Body of pancreas (tissue), 4 donors: ENCODE measurements at regions not wholly inside any gene's neighbourhood (a gene's known extent, or its start where the extent isn't known, plus 50 kb on each side); places are given as distances from the start of the nearest gene placed in this dataset.

Experiments used
- ATAC-seq: fragments of 150-250 bp; one replicate; pipeline ENCODE4 v1.9.1; 2016
- DNase-seq, 4 donors: peaks; one replicate each; pipeline ENCODE4 v3.0.0-alpha.2; 2019
- H3K27ac ChIP-seq, 4 donors: fragments of 200-600 bp; sonication (generic); 1 replicate in 3 of 4; 2 replicates in 1 of 4; pipeline versions ENCODE4 v1.5.1 to v1.6.1; 2016 to 2019; ENCODE audit warnings: mild to moderate bottlenecking in 1 of 4, mixed read lengths in 1 of 4, moderate library complexity in 1 of 4
- H3K27me3 ChIP-seq, 2 donors: fragments of 200-600 bp; sonication (generic); one replicate each; pipeline ENCODE4 v1.6.0; 2016; ENCODE audit warnings: mild to moderate bottlenecking in 1 of 2
- H3K36me3 ChIP-seq, 2 donors: fragments of 200-600 bp; sonication (generic); replicated peaks in 1 of 2; 2 replicates each; pipeline ENCODE4 v1.5.1; 2016; ENCODE audit warnings: low read depth in 2 of 2; ENCODE audit not compliant: insufficient read depth in 1 of 2
- H3K4me1 ChIP-seq: fragments of 200-600 bp; sonication (generic); one replicate; pipeline ENCODE4 v1.6.0; 2016
- H3K4me3 ChIP-seq, 2 donors: fragments of 200-600 bp; sonication (generic); 1 replicate in 1 of 2; 2 replicates in 1 of 2; pipeline ENCODE4 v1.5.1; 2016 to 2019
- H3K9me3 ChIP-seq, 3 donors: fragments of 200-600 bp; sonication (generic); 1 replicate in 2 of 3; 2 replicates in 1 of 3; pipeline ENCODE4 v1.5.1; 2016
- POLR2A ChIP-seq, 3 donors: fragments of 450-650 bp; IDR thresholded peaks; one replicate each; pipeline ENCODE4 v1.6.1; 2016; ENCODE audit warnings: antibody characterized with exemption in 3 of 3, mild to moderate bottlenecking in 2 of 3
- WGBS, 2 donors: methylation state at CpG; one replicate each; pipeline ENCODE4 v1.1.5; 2017; 5-methylcytosine and 5-hydroxymethylcytosine counted together
- intact Hi-C: fragments of 100-400 bp; cut with DNase I; formaldehyde crosslinking; loops from one replicate; pipeline ENCODE4 v1.15.1; 2023
- TF ChIP-seq, protein P1 (sequence below), 7 experiments: fragments of 450-650 bp in 4 of 7; fragments of 200-600 bp in 3 of 7; sonication (generic) in 3 of 7; IDR thresholded peaks; one replicate each; pipeline ENCODE4 v1.5.1; 2016 to 2019; ENCODE audit warnings: antibody characterized with exemption in 7 of 7

DNA sequence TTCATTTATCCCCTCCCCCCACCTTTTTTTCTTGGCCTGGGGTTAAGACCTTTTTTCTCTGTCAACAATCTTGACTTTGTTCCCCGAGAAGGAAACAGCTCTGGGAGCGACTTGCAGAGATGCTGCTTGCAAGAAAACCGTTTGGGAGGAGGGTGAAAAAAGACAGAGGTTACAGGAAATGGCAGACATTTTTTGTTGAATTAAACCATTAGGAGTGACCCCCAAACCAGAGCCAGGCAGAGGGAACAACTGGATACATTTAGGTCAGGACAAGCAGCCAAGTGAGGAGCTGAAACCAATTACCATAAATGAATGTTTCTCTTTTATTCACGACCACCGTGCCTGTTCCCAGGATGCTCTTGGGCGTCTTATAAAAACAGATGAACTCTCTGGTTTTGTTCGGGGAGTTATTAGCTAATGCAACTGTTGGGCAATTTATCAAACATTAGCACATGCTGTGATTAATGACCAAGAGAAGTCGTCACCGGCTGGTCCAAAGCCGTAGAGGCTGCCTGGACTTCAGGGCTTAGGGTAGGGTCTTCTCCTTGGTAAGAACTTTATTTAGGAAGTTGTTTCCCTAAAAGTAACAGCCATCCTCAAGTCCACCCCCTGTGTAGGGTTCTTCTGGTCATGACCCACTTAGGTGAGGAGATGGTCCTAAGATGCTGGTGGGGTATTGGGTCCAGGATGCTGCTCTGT lies 141.0 kb downstream of the FOXD2 start:
- ATAC-seq (no peak), DNase-seq (no peak)
- H3K27ac ChIP-seq: no peak overlapping the region
- intact Hi-C loops: no loop called here
- WGBS, 2 donors: 24 to 25% methylated on average over 10 of the region's 10 CpGs
- no peak for TF ChIP-seq POLR2A (IDR thresholded peaks at IDR 0.05)
- TF ChIP-seq, protein P1, sequence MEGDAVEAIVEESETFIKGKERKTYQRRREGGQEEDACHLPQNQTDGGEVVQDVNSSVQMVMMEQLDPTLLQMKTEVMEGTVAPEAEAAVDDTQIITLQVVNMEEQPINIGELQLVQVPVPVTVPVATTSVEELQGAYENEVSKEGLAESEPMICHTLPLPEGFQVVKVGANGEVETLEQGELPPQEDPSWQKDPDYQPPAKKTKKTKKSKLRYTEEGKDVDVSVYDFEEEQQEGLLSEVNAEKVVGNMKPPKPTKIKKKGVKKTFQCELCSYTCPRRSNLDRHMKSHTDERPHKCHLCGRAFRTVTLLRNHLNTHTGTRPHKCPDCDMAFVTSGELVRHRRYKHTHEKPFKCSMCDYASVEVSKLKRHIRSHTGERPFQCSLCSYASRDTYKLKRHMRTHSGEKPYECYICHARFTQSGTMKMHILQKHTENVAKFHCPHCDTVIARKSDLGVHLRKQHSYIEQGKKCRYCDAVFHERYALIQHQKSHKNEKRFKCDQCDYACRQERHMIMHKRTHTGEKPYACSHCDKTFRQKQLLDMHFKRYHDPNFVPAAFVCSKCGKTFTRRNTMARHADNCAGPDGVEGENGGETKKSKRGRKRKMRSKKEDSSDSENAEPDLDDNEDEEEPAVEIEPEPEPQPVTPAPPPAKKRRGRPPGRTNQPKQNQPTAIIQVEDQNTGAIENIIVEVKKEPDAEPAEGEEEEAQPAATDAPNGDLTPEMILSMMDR (IDR thresholded peaks at IDR 0.05): no peak
- H3K4me1 ChIP-seq: peaks cover 7% of the 10 kb centered on the region
- H3K27me3 ChIP-seq: no peaks in the 10 kb centered on the region
- H3K4me3 ChIP-seq: no peak overlapping the region
- no peaks in the 10 kb centered on the region for H3K9me3 ChIP-seq
- no peaks in the 10 kb centered on the region for H3K36me3 ChIP-seq

DNA sequence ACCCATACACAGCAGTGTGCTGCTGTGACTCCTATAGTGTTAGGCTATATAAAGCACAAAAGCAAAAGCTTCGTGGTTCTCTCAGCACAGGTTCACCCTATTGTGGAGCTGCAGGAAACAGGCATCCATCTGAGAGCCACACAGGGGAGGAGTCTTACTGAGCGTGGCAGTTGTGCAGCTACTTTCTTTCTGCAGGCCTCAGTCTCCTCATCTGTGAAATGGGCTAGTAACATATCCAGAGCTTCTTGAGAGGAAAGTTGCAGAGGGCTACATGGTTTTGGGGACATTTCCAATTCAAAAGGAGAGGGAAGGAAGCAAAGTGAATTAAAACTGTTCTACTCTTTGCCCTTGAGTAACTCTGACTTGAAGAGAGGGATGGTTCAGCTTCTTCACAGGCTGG lies 142.0 kb downstream of the FOXD2 start:
- H3K27ac ChIP-seq: no peak overlapping the region
- ATAC-seq (no peak), DNase-seq (no peak)
- H3K4me3 ChIP-seq: no peak overlapping the region
- intact Hi-C loops: no loop called here
- TF ChIP-seq, protein P1 (IDR thresholded peaks at IDR 0.05): no peak
- TF ChIP-seq POLR2A (IDR thresholded peaks at IDR 0.05): no peak
- peaks cover 7% of the 10 kb centered on the region for H3K4me1 ChIP-seq
- WGBS, 2 donors: 68 to 71% methylated on average over 2 of the region's 2 CpGs
- no peaks in the 10 kb centered on the region for H3K9me3 ChIP-seq
- H3K36me3 ChIP-seq: no peaks in the 10 kb centered on the region
- no peaks in the 10 kb centered on the region for H3K27me3 ChIP-seq

DNA sequence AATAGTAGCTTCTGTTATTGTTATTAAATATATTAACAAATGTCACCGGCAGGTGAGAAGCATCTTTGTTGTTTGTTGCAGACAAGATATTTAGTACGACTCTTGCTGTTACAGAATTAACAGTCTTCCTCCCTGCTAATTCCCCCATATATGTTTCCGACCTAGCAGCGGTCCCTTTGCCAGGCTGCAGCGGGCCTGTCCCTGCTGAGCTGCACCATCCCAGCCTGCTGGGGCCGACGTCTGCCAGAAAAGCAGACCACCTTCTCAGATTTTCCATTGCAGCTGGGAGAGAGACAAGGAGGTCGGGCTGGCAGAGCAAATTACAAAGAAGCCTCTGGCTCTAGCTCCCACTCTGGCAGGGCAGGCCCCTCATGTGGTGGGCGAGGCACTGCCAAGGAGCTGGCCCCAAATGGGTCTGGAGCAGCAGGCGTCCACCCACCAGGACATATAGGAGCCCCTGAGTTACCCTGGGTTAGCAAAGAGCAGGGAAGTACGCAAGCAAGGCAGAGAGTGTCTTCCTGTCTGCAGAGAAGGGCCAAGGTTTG lies 142.7 kb downstream of the FOXD2 start:
- TF ChIP-seq, protein P1 (IDR thresholded peaks at IDR 0.05): no peak
- no peak for TF ChIP-seq POLR2A (IDR thresholded peaks at IDR 0.05)
- WGBS, 2 donors: 68 to 71% methylated on average over 10 to 11 of the region's 11 CpGs
- no peak overlapping the region for H3K4me3 ChIP-seq
- no peaks in the 10 kb centered on the region for H3K36me3 ChIP-seq
- H3K9me3 ChIP-seq: no peaks in the 10 kb centered on the region
- H3K27ac ChIP-seq: no peak overlapping the region
- ATAC-seq (no peak), DNase-seq (no peak)
- intact Hi-C loops: no loop called here
- H3K27me3 ChIP-seq: no peaks in the 10 kb centered on the region
- peaks cover 7% of the 10 kb centered on the region for H3K4me1 ChIP-seq

DNA sequence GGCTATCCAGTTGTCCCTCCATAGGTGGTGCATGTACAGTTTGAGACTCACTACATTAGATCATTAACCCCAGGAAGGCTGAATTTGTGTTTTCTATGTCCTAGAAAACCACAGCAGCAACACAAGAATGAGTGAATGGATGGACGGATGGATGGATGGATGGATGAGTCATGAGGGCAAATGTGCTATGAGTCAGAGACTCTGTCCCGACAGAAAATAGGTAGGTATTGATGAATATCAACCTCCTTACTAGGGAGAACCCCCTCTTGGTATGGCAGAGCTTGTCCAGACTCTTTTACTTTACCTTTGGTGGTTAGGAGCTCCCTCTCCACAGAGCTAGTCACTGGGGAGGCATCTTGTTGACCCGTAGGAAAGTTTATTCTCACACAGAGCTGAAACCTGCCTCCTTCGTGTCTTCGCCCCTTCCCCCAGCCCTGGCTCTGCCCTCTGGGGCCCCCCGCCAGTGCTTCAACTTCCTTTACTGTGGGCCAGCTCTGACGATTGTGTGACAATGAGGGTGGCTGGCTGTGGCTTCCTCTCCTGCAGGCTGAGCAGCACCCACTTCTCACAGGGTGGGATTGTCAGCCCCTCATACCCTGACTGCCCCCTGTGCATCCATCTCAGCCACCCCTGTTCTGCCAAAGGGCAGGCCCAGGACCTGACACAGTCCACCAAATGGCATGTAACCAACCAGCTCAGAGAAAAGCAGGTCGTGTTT lies 145.2 kb downstream of the FOXD2 start:
- no peaks in the 10 kb centered on the region for H3K9me3 ChIP-seq
- TF ChIP-seq, protein P1 (IDR thresholded peaks at IDR 0.05): no peak
- TF ChIP-seq POLR2A (IDR thresholded peaks at IDR 0.05): no peak
- H3K27ac ChIP-seq: no peak overlapping the region
- no peak for ATAC-seq
- peaks cover 7% of the 10 kb centered on the region for H3K4me1 ChIP-seq
- 42 to 56% methylated on average over 8 of the region's 8 CpGs for WGBS, 2 donors
- H3K36me3 ChIP-seq: no peaks in the 10 kb centered on the region
- intact Hi-C loops: no loop called here
- no peak overlapping the region for H3K4me3 ChIP-seq
- H3K27me3 ChIP-seq: no peaks in the 10 kb centered on the region
- no peak for DNase-seq
